Erythroblast (primary cell): ENCODE measurements at regions not wholly inside any gene's neighbourhood (a gene's known extent, or its start where the extent isn't known, plus 50 kb on each side); places are given as distances from the start of the nearest gene placed in this dataset.

Source experiments
- GATA1 ChIP-seq: IDR thresholded peaks from 2 replicates; pipeline ENCODE4 v1.6.1; 2011; ENCODE audit warnings: low read depth, mild to moderate bottlenecking, control low read depth, low read length, moderate library complexity
- POLR2A ChIP-seq: IDR thresholded peaks from 2 replicates; pipeline ENCODE4 v1.6.1; 2011; ENCODE audit warnings: mild to moderate bottlenecking, low read length

DNA sequence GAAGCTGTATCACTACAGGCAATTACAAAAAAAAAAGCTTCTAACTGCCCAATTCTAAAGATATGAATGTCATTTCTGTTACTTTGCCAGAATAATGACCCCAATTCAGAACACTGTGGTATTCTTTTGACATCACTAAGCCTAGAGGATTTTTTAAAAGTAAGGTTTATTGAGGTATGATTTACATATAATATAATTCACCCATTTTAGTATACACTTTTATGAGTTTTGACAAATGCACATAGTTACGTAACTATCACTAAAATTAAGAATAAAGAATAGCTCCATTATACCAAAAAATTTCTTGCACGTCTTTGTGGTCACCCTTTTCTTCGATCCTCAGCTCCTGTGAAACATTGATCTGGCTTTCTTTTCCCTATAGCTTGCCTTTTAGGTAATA lies 74.0 kb upstream of the PLSCR5 start:
- TF ChIP-seq POLR2A (no peak), GATA1 (no peak)
